Testis (tissue), 2 donors: ENCODE measurements at regions not wholly inside any gene's neighbourhood (a gene's known extent, or its start where the extent isn't known, plus 50 kb on each side); places are given as distances from the start of the nearest gene placed in this dataset.

ENCODE experiments used
- CTCF ChIP-seq, 3 experiments: fragments of 450-650 bp in 2 of 3; fragments of 200-600 bp in 1 of 3; sonication (generic) in 1 of 3; IDR thresholded peaks; one replicate each; pipeline ENCODE4 v1.5.1; 2016 to 2019; ENCODE audit warnings: antibody characterized with exemption in 3 of 3, mild to moderate bottlenecking in 2 of 3, moderate library complexity in 1 of 3
- POLR2A ChIP-seq: fragments of 450-650 bp; IDR thresholded peaks from one replicate; pipeline ENCODE4 v1.6.1; 2017; ENCODE audit warnings: antibody characterized with exemption, mild to moderate bottlenecking, moderate library complexity

- no peak for TF ChIP-seq CTCF (IDR thresholded peaks at IDR 0.05)
- no peak for TF ChIP-seq POLR2A
Measured at GRCh38 chrX:127259742-127260141, 440.2 kb downstream of the PRR32 start.
